Skeletal muscle satellite cell (primary cell): ENCODE measurements at regions not wholly inside any gene's neighbourhood (a gene's known extent, or its start where the extent isn't known, plus 50 kb on each side); places are given as distances from the start of the nearest gene placed in this dataset.

Experiments
- H3K27me3 ChIP-seq: 2 replicates; pipeline ENCODE4 v1.7.0; 2013; ENCODE audit warnings: low read length; ENCODE audit not compliant: control insufficient read depth, insufficient read depth
- H3K36me3 ChIP-seq: 2 replicates; pipeline ENCODE4 v1.7.0; 2013; ENCODE audit warnings: mild to moderate bottlenecking, control low read depth, low read length; ENCODE audit not compliant: insufficient read depth
- H3K4me1 ChIP-seq: 2 replicates; pipeline ENCODE4 v1.7.0; 2013; ENCODE audit warnings: low read length; ENCODE audit not compliant: control insufficient read depth, insufficient read depth
- H3K4me2 ChIP-seq: 2 replicates; pipeline ENCODE4 v1.7.0; 2013; ENCODE audit warnings: mild to moderate bottlenecking, low read length
- H3K4me3 ChIP-seq: 2 replicates; pipeline ENCODE4 v1.7.0; 2013; ENCODE audit warnings: low read length
- H3K9ac ChIP-seq: 2 replicates; pipeline ENCODE4 v1.7.0; 2013; ENCODE audit warnings: mild to moderate bottlenecking, low read depth, low read length, moderate library complexity
- H3K9me3 ChIP-seq: replicated peaks from 2 replicates; pipeline ENCODE4 v1.7.0; 2013; ENCODE audit warnings: mild to moderate bottlenecking, control low read depth, low read length

GRCh38 chr17:65402513-65403496 lies 158.6 kb downstream of the AXIN2 start:
- Histone ChIP-seq H3K9me3 (no peaks in the 10 kb centered on the region), H3K27me3 (peaks cover 21% of the 10 kb centered on the region), H3K9ac (no peak overlapping the region), H3K4me2 (no peak overlapping the region), H3K36me3 (no peaks in the 10 kb centered on the region), H3K4me1 (no peaks in the 10 kb centered on the region), H3K4me3 (no peak overlapping the region)

- H3K27me3 ChIP-seq, result peaks cover 21% of the 10 kb centered on the region
- H3K4me3 ChIP-seq, result no peak overlapping the region
- H3K4me1 ChIP-seq, result no peaks in the 10 kb centered on the region
- no peak overlapping the region for H3K9ac ChIP-seq
- no peak overlapping the region for H3K4me2 ChIP-seq
- no peaks in the 10 kb centered on the region for H3K36me3 ChIP-seq
- H3K9me3 ChIP-seq, result no peaks in the 10 kb centered on the region
Observed at GRCh38 chr17:65401561-65401960, 159.9 kb downstream of the AXIN2 start.

GRCh38 chr17:65400701-65401100 lies 160.7 kb downstream of the AXIN2 start:
- Histone ChIP-seq H3K9ac (no peak overlapping the region), H3K4me3 (no peak overlapping the region), H3K9me3 (no peaks in the 10 kb centered on the region), H3K4me2 (no peak overlapping the region), H3K27me3 (peaks cover 21% of the 10 kb centered on the region), H3K4me1 (no peaks in the 10 kb centered on the region), H3K36me3 (no peaks in the 10 kb centered on the region)

- no peak overlapping the region for H3K4me2 ChIP-seq
- no peak overlapping the region for H3K4me3 ChIP-seq
- no peaks in the 10 kb centered on the region for H3K4me1 ChIP-seq
- no peaks in the 10 kb centered on the region for H3K36me3 ChIP-seq
- peaks cover 29% of the 10 kb centered on the region for H3K27me3 ChIP-seq
- no peak overlapping the region for H3K9ac ChIP-seq
- H3K9me3 ChIP-seq, result no peaks in the 10 kb centered on the region
Observed at GRCh38 chr17:65398040-65398787, 163.2 kb downstream of the AXIN2 start.

GRCh38 chr17:65395924-65396323 lies 165.5 kb downstream of the AXIN2 start:
- Histone ChIP-seq H3K36me3 (no peaks in the 10 kb centered on the region), H3K4me1 (no peaks in the 10 kb centered on the region), H3K4me3 (no peak overlapping the region), H3K27me3 (peaks cover 14% of the 10 kb centered on the region), H3K9ac (no peak overlapping the region), H3K4me2 (no peak overlapping the region), H3K9me3 (no peaks in the 10 kb centered on the region)

- Histone ChIP-seq H3K4me1 (no peaks in the 10 kb centered on the region), H3K9ac (no peak overlapping the region), H3K9me3 (no peaks in the 10 kb centered on the region), H3K4me3 (no peak overlapping the region), H3K4me2 (no peak overlapping the region), H3K27me3 (peaks cover 14% of the 10 kb centered on the region), H3K36me3 (no peaks in the 10 kb centered on the region)
Observed at GRCh38 chr17:65394811-65395472, 166.5 kb downstream of the AXIN2 start.

- Histone ChIP-seq H3K27me3 (peaks cover 12% of the 10 kb centered on the region), H3K4me2 (no peak overlapping the region), H3K4me1 (no peaks in the 10 kb centered on the region), H3K4me3 (no peak overlapping the region), H3K36me3 (no peaks in the 10 kb centered on the region), H3K9me3 (no peaks in the 10 kb centered on the region), H3K9ac (no peak overlapping the region)
Observed at GRCh38 chr17:65393514-65393913, 167.9 kb downstream of the AXIN2 start.

- Histone ChIP-seq H3K27me3 (peaks cover 21% of the 10 kb centered on the region), H3K36me3 (no peaks in the 10 kb centered on the region), H3K9me3 (no peaks in the 10 kb centered on the region), H3K4me3 (no peak overlapping the region), H3K9ac (no peak overlapping the region), H3K4me1 (no peaks in the 10 kb centered on the region), H3K4me2 (no peak overlapping the region)
Observed at GRCh38 chr17:65389949-65390348, 171.5 kb downstream of the AXIN2 start.

- no peak overlapping the region for H3K4me3 ChIP-seq
- H3K36me3 ChIP-seq, result no peaks in the 10 kb centered on the region
- no peaks in the 10 kb centered on the region for H3K4me1 ChIP-seq
Observed at GRCh38 chr17:65389426-65389825, 172.0 kb downstream of the AXIN2 start.

GRCh38 chr17:65388911-65389310 lies 172.5 kb downstream of the AXIN2 start:
- Histone ChIP-seq H3K9me3 (no peaks in the 10 kb centered on the region), H3K4me3 (no peak overlapping the region), H3K4me1 (no peaks in the 10 kb centered on the region), H3K4me2 (no peak overlapping the region), H3K9ac (no peak overlapping the region), H3K27me3 (peaks cover 16% of the 10 kb centered on the region), H3K36me3 (no peaks in the 10 kb centered on the region)

More at GRCh38 chr17:65389426-65389825, 172.0 kb downstream of the AXIN2 start:
- no peak overlapping the region for H3K9ac ChIP-seq
- H3K9me3 ChIP-seq, result no peaks in the 10 kb centered on the region
- H3K27me3 ChIP-seq, result peaks cover 17% of the 10 kb centered on the region
- H3K4me2 ChIP-seq, result no peak overlapping the region

- H3K4me3 ChIP-seq, result no peak overlapping the region
- H3K27me3 ChIP-seq, result peaks cover 20% of the 10 kb centered on the region
- H3K9ac ChIP-seq, result no peak overlapping the region
- H3K36me3 ChIP-seq, result no peaks in the 10 kb centered on the region
- H3K4me2 ChIP-seq, result no peak overlapping the region
- H3K9me3 ChIP-seq, result no peaks in the 10 kb centered on the region
- no peaks in the 10 kb centered on the region for H3K4me1 ChIP-seq
Observed at GRCh38 chr17:65387322-65387721, 174.1 kb downstream of the AXIN2 start.
